NCI-H187 (cell line): ENCODE measurements at regions not wholly inside any gene's neighbourhood (a gene's known extent, or its start where the extent isn't known, plus 50 kb on each side); places are given as distances from the start of the nearest gene placed in this dataset.

Experiments used
- DNase-seq, 2 experiments: peaks; one replicate each; lab custom pipeline; 2025; lab: John Stamatoyannopoulos, UW

- no peak for DNase-seq
Observed at GRCh38 chr3:103349760-103350159, 914.9 kb downstream of the ZPLD1 start.

DNA sequence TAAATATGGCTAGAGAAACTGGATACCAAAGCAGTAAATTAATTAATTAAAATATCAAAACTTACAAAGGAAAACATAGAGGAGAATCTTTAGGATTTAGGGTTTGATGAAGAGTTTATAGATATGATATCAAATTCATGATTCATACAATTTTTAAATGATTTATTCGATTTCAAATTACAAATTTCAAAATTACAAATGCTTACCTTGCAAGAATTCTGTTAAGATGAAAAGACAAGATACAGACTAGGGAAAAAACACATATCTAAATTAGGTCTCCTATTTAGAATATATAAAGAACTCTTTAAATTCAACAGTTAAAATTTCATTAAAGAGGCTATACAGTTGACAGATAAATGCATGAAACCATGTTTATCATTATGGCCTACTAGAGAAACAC lies 930.7 kb downstream of the ZPLD1 start:
- no peak for DNase-seq

- DNase-seq, result no peak
Observed at GRCh38 chr3:103367481-103367880, 932.7 kb downstream of the ZPLD1 start.

DNA sequence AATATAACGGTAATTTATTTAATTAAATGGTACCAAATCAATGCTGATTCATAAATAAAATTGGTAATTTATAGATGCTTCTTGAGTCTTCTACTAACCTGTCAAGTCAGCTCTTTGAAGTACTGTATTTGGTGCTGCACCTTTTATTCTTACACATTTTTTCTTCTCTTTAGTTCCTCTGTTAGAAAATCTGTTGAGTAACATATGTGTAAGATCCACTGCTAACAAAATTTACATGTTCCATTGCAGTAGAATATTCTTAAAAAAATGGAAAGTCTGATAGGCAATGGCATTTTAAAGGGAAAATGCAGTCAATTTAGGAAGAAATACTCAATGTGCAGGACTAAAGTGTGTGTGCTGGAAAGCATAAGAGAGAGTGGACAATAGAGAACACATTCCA lies 936.6 kb downstream of the ZPLD1 start:
- DNase-seq, result no peak

DNA sequence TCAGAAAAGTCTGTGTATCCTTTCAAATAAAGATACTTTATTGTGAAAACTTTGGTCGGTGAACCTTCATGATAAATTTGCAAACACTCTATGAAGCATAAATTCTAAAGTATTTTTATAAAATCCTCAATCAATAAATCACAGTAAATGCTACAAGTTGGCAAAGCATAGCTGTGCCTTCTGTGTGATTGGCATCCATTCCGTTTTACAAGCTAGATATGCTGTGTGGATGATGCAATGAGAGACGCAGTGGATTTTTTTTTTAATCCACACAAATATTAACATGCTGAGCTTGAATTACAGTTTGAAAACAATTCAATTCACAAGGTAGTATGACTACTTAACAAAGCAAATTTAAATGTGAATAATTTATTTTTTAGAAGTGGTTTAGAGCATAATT lies 937.2 kb downstream of the ZPLD1 start:
- no peak for DNase-seq

GRCh38 chr3:103380391-103380790 lies 945.6 kb downstream of the ZPLD1 start:
- DNase-seq, result no peak

GRCh38 chr3:103381296-103382079 lies 946.7 kb downstream of the ZPLD1 start:
- no peak for DNase-seq

DNA sequence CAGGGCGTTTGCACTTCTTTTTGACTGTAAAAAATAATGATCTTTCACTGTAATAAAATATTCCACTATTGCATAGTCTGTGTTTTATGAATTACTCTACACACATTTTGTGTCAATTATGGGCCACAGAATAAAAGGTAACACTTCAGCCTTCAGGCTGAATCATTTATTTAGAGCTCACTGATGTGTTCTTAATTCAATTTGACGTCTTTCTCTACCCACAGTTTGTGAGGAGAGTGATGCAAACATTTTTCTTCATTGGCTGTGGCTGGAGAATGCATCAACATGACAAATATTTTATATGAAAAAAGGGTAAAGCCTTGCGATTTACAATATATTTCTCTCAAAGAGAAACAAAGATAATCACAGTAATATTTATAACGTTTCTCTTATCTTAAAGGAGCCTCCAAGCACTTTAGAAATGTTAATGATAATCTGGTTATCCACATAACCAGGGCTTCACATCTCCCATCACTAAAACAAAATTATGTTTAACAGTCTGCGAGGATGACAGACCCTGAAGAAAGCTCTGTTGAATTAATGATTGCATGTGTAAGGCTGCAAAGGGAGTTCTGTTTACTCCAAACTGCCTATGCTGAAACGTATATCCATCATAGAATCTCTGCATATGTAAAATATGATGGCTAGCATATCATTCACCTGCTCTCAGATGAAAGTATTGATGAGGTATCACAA lies 951.3 kb downstream of the ZPLD1 start:
- DNase-seq, result no peak

- no peak for DNase-seq
Observed at GRCh38 chr3:103388214-103388613, 953.4 kb downstream of the ZPLD1 start.

DNA sequence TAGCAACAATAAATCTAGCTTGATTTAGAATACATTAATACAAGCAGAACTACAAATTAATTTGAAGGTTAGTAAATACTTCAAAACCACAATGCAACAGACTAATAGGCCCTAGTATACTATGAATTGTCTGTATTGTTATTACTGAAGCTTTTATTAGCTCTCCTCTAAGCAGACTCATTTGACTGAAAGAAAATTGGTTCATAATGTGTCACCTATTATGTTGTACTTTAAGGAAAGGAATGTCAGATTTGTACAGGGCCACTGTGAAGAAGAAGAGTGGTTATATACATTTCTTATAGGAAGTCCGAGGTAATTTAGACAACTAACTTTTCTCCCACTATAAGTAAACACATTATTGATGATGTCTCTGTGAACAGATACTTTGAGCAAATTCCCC lies 954.5 kb downstream of the ZPLD1 start:
- DNase-seq, result no peak

DNA sequence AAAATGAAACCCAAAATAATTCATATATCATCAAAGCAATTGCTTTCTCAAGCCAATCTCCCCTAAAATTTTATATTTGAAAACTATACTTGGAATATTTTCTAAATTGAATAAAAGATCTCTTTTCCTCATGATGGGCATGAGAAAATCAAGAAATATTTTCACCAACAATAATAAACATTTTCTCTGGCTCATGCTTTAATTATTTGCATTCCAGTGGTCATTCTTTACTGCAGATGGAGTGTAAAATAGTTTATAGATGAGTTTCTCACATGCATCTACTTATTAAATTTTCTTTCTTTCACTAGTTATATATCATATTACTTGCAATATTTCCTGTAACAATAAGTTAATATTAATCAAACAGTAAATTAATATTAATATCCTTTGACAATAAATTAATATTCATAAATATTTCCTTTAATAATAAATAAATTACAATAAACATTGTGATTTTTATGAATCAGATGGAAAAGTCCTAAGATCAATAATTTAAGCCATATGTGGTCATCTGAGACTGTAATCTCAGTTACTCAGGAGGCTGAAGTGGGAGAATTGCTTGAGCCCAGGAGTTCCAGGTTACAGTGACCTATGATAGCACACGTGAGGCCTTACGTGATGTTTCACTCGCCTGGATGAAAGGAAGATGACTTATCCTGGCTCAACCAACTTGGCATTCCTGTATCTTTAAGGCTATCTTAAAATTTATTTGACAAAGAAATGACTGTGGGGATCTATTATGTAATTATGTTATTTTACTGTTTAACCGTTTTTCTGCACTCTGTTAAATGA lies 958.8 kb downstream of the ZPLD1 start:
- no peak for DNase-seq

- DNase-seq, result no peak
Observed at GRCh38 chr3:103403191-103403590, 968.4 kb downstream of the ZPLD1 start.

GRCh38 chr3:103406320-103406850 lies 971.6 kb downstream of the ZPLD1 start:
- no peak for DNase-seq

DNA sequence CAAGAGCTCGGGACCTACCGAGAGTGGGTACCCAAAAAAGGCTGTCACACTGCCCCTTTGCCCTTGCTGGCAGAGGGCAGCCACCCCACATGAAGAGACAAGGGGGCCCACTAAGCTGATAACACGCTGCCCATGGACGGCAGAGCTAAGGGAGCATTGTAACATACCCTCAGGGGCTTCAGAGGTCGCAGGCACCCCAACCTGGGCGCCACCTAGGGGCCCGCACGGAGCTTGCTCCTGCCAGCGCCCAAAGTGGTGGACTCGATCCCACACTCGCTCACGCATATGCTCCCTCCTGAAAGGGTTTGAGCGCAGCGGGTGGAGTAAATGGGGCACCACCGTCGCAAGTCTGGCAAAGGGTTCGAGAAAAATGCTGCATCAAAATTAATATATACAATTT lies 975.4 kb downstream of the ZPLD1 start:
- no peak for DNase-seq

- no peak for DNase-seq
Observed at GRCh38 chr3:103421460-103421859, 986.6 kb downstream of the ZPLD1 start.

DNA sequence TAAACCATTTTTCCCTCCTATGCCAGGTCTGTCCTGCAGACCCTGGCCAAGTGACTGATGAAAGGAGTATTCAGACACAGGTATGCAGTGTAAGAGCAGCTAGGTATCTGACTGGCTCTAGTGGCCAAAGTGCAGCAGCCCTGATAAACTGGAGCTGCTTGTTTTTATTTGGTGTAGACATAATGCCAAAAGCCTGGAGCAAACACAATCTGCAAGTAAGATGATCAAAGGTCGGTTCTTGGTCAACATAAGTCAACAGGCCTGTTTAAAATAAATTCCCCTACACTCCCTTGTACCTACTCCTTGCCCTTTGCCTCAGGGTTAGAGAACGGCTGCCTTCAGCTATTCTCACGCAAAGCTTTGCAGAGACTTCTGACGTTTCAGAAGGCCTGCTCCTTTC lies 1003.1 kb downstream of the ZPLD1 start:
- no peak for DNase-seq

GRCh38 chr3:103440539-103441203 lies 1005.9 kb downstream of the ZPLD1 start:
- no peak for DNase-seq

DNA sequence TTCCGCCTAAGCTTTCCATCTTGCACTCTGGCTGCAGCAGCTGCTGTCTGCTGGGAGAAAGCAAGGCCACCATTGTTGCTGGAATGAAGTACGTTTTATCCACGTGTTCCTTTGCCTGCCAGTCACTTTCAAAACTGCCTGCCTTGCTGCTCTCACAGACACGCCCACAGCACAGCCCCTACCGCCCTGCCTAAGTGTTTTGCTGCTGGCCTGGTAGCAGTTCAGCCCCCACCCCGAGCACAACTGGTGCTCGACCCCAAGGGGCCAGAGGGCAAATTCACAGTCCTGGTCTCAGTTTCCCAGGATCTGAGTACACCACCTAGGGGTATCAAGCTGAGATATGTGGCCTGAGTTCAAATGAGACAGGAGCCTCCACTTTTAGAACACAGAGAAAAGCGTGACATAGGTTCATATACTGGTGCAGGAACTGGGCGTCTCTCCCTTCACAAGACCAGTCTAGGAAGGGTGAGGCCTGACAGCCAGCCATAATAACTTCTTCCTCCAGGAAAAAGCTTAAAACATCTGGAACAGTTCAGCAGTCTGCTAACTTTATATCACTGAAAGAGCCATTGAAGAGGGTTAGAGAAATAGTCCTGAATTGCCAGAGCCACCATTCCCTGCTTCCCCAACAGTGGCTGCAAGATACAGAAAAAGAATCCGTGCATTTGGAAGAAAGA lies 1012.3 kb downstream of the ZPLD1 start:
- DNase-seq, result no peak

DNA sequence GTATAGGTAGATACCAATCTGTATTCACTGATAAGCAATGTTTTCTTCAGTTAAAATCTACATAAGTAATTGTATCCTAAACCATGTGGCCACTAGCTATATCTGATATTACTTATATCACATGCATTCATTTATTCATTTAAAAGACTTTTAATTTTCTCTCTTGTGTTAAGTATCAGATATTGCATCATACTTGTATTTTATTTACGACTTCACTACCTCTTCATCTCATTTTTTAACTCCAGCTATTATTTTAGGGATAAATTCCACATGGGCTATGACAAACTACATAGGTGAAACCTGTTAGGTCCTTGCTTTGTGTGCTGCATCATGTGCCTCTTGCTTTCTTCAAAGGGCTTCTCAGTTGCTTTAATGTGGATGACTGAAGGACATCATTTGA lies 1018.3 kb downstream of the ZPLD1 start:
- no peak for DNase-seq

GRCh38 chr3:103459815-103460214 lies 1025.0 kb downstream of the ZPLD1 start:
- no peak for DNase-seq

DNA sequence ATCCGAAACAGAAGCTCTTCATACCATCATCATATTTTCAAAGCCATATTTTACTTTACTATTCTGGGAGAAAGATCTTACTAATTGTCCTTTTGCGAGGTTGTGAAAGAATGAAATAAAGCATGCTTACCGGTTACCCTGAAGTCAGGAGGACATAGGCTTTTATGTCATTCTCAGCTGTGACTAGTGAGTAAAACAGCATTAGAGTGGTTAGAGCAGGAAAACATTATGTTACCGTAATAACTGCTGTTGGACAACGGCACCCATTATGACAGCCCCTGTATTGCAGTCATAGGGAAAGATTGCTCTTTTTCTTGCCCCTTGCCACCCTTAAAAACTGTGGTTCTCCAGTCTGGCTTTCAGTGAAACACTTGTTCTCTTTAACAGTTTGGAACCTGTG lies 1035.7 kb downstream of the ZPLD1 start:
- DNase-seq, result no peak

DNA sequence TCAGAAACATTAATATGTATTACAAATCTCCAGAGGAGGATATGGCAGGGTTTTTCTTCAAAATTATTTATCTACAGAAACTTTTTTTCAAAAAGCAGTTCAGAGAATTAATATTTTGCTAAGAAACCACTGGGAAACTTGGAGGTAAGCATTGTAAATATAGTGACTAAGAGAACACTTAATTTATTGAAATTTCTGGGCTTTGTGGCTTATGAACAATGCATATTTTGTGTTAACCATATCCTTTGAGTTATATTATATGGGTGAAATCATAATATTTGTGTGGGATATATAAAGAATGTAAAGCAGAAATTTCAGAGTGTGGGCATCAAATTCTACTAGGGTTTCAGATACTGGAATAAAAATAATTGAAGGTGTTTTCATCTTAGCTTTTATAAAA lies 1059.2 kb downstream of the ZPLD1 start:
- no peak for DNase-seq
